CD14-positive monocyte (primary cell): ENCODE measurements at regions not wholly inside any gene's neighbourhood (a gene's known extent, or its start where the extent isn't known, plus 50 kb on each side); places are given as distances from the start of the nearest gene placed in this dataset.

ENCODE experiments used
- DNase-seq, 3 donors: peaks; one replicate each; pipeline ENCODE4 v3.0.0-alpha.2; 2011 to 2022
- H2AFZ ChIP-seq: 2 replicates; pipeline ENCODE4 v1.6.0; 2012; ENCODE audit warnings: mild to moderate bottlenecking, low read depth, low read length, inconsistent platforms; ENCODE audit not compliant: insufficient read depth, poor library complexity, severe bottlenecking
- H3K27ac ChIP-seq, 2 donors: 1 replicate in 1 of 2; 2 replicates in 1 of 2; pipeline ENCODE4 v1.5.1; 2012 to 2013; ENCODE audit warnings: low read length in 2 of 2, control low read depth in 1 of 2, inconsistent platforms in 1 of 2, low read depth in 1 of 2, mild to moderate bottlenecking in 1 of 2
- H3K27me3 ChIP-seq, 2 donors: one replicate each; pipeline versions ENCODE4 v1.6.0 to v1.6.1; 2011 to 2013; ENCODE audit warnings: low read length in 2 of 2; ENCODE audit not compliant: control insufficient read depth in 2 of 2, insufficient read depth in 2 of 2
- H3K36me3 ChIP-seq, 2 donors: replicated peaks in 1 of 2; 1 replicate in 1 of 2; 2 replicates in 1 of 2; pipeline versions ENCODE4 v1.5.1 to v1.6.1; 2012 to 2013; ENCODE audit warnings: low read length in 2 of 2, control low read depth in 1 of 2, inconsistent platforms in 1 of 2, mild to moderate bottlenecking in 1 of 2; ENCODE audit not compliant: insufficient read depth in 2 of 2, control insufficient read depth in 1 of 2
- H3K4me1 ChIP-seq, 2 donors: 1 replicate in 1 of 2; 2 replicates in 1 of 2; pipeline versions ENCODE4 v1.5.1 to v1.6.1; 2012 to 2013; ENCODE audit warnings: low read length in 2 of 2, control low read depth in 1 of 2, inconsistent platforms in 1 of 2, mild to moderate bottlenecking in 1 of 2, moderate library complexity in 1 of 2; ENCODE audit not compliant: insufficient read depth in 2 of 2, control insufficient read depth in 1 of 2
- H3K4me2 ChIP-seq: replicated peaks from 2 replicates; pipeline ENCODE3; 2012; ENCODE audit warnings: low read length, moderate library complexity, mild to moderate bottlenecking; ENCODE audit not compliant: poor library complexity, severe bottlenecking; ENCODE audit errors: extremely low read depth
- H3K4me3 ChIP-seq, 3 experiments: fragments of 200-600 bp in 1 of 3; sonication (generic) in 1 of 3; replicated peaks in 1 of 3; 1 replicate in 2 of 3; 2 replicates in 1 of 3; pipeline ENCODE4 v1.5.1; 2011 to 2013; ENCODE audit warnings: low read length in 3 of 3, mild to moderate bottlenecking in 3 of 3, control low read depth in 2 of 3, low read depth in 2 of 3, inconsistent platforms in 1 of 3, moderate library complexity in 1 of 3
- H3K79me2 ChIP-seq: 2 replicates; pipeline ENCODE4 v1.6.0; 2012; ENCODE audit warnings: mild to moderate bottlenecking, control low read depth, inconsistent platforms, low read length, moderate library complexity; ENCODE audit not compliant: insufficient read depth
- H3K9ac ChIP-seq: 2 replicates; pipeline ENCODE4 v1.6.0; 2017; ENCODE audit warnings: low read length, mild to moderate bottlenecking; ENCODE audit not compliant: insufficient read depth, poor library complexity, severe bottlenecking
- H3K9me3 ChIP-seq, 2 donors: replicated peaks in 1 of 2; 1 replicate in 1 of 2; 2 replicates in 1 of 2; pipeline versions ENCODE4 v1.5.1 to v1.6.1; 2012 to 2013; ENCODE audit warnings: low read length in 2 of 2, control low read depth in 1 of 2; ENCODE audit not compliant: control insufficient read depth in 1 of 2, insufficient read depth in 1 of 2
- H4K20me1 ChIP-seq: 2 replicates; pipeline ENCODE4 v1.6.0; 2012; ENCODE audit warnings: mild to moderate bottlenecking, low read length, control low read depth, moderate library complexity; ENCODE audit not compliant: insufficient read depth
- H3K27ac Mint-ChIP-seq, 7 donors: one replicate each; pipeline ENCODE4 v1.8.0; 2020; ENCODE audit warnings: mild to moderate bottlenecking in 7 of 7, mixed read lengths in 7 of 7, moderate library complexity in 6 of 7, inconsistent platforms in 2 of 7
- H3K27me3 Mint-ChIP-seq, 3 donors: one replicate each; pipeline ENCODE4 v1.8.0; 2021 to 2022; ENCODE audit warnings: low read depth in 3 of 3, mild to moderate bottlenecking in 3 of 3, mixed read lengths in 3 of 3, moderate library complexity in 3 of 3, inconsistent platforms in 1 of 3
- H3K36me3 Mint-ChIP-seq, 2 donors: one replicate each; pipeline ENCODE4 v1.8.0; 2020; ENCODE audit warnings: mixed read lengths in 2 of 2, inconsistent platforms in 1 of 2, mild to moderate bottlenecking in 1 of 2
- H3K4me1 Mint-ChIP-seq: one replicate; pipeline ENCODE4 v1.8.0; 2020; ENCODE audit warnings: mild to moderate bottlenecking, mixed read lengths
- H3K4me3 Mint-ChIP-seq, 2 donors: one replicate each; pipeline ENCODE4 v1.8.0; 2020; ENCODE audit warnings: mild to moderate bottlenecking in 2 of 2, mixed read lengths in 2 of 2, moderate library complexity in 1 of 2
- H3K9me3 Mint-ChIP-seq, 7 donors: one replicate each; pipeline ENCODE4 v1.8.0; 2020 to 2022; ENCODE audit warnings: mixed read lengths in 7 of 7, mild to moderate bottlenecking in 6 of 7, moderate library complexity in 6 of 7, inconsistent platforms in 2 of 7
- WGBS: methylation state at CpG from one replicate; pipeline ENCODE4 v1.1.5; 2013; ENCODE audit warnings: missing lambda C conversion rate; ENCODE audit not compliant: insufficient coverage; 5-methylcytosine and 5-hydroxymethylcytosine counted together
- intact Hi-C, 2 donors: fragments of 100-400 bp; cut with micrococcal nuclease; formaldehyde crosslinking; loops; one replicate each; pipeline versions ENCODE4 v1.15.0 to v1.15.1; 2023
- TF ChIP-seq, protein P1 (sequence below): fragments of 200-600 bp; IDR thresholded peaks from one replicate; pipeline ENCODE4 v1.8.0; 2022; ENCODE audit warnings: antibody characterized with exemption, mild to moderate bottlenecking

DNA sequence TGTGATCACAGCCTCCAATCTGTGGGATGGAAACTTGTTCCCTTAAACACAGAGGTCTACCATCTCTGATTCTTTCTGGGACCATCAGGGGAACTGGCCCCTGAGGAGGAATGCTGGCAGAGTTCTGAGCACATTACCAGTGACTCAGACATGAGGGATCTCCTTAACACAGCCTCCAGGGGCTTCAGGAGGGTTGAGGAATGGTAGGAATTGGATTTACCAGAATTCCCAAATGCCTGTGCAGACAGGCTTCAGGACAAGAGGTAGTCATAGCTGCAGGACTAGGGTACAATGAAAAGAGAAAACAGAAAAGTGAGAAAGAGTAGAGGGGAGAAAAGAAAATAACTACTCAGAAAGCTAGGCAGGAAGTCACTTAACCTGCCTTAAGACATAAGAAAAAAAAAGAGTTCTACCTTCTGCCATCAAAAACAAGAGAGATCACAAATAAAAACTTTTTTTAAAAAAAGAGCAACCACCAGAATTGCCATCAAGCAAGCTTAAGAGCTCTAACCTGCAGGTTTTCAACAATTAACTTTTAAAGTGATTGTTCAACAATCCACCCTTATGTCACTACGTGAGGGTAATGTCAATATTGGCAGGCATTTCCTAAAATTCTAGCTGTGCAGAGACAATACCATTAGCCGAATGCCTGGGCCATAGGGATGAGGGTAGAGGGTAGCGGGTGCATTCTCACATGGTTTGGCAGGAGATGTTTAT is 524.4 kb downstream of the BCL11A start:
- Histone ChIP-seq H3K27ac (no peak overlapping the region), H4K20me1 (no peaks in the 10 kb centered on the region), H3K4me2 (no peak overlapping the region), H3K9ac (no peak overlapping the region), H3K9me3 (peaks cover 0 to 4% of the 10 kb centered on the region in 2 donors), H2AFZ (no peak overlapping the region), H3K27me3 (no peaks in the 10 kb centered on the region), H3K79me2 (no peaks in the 10 kb centered on the region), H3K36me3 (no peaks in the 10 kb centered on the region), H3K4me3 (no peak overlapping the region), H3K4me1 (peaks cover 0 to 2% of the 10 kb centered on the region in 2 donors)
- Mint-ChIP-seq H3K36me3 (no peaks in the 10 kb centered on the region), H3K27me3 (peaks cover 0 to 1% (median 0%) of the 10 kb centered on the region in 3 donors), H3K9me3 (peaks cover 6 to 24% (median 12%) of the 10 kb centered on the region in 7 donors), H3K27ac (no peak overlapping the region), H3K4me1 (peaks cover 4% of the 10 kb centered on the region), H3K4me3 (no peak overlapping the region)
- intact Hi-C loops: no loop called here
- TF ChIP-seq, protein P1, sequence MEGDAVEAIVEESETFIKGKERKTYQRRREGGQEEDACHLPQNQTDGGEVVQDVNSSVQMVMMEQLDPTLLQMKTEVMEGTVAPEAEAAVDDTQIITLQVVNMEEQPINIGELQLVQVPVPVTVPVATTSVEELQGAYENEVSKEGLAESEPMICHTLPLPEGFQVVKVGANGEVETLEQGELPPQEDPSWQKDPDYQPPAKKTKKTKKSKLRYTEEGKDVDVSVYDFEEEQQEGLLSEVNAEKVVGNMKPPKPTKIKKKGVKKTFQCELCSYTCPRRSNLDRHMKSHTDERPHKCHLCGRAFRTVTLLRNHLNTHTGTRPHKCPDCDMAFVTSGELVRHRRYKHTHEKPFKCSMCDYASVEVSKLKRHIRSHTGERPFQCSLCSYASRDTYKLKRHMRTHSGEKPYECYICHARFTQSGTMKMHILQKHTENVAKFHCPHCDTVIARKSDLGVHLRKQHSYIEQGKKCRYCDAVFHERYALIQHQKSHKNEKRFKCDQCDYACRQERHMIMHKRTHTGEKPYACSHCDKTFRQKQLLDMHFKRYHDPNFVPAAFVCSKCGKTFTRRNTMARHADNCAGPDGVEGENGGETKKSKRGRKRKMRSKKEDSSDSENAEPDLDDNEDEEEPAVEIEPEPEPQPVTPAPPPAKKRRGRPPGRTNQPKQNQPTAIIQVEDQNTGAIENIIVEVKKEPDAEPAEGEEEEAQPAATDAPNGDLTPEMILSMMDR: no peak
- 100% methylated on average over 1 of the region's 3 CpGs for whole genome bisulfite sequencing
- no peak for DNase-seq

- H3K4me3 Mint-ChIP-seq: no peak overlapping the region
Measured at GRCh38 chr2:60025496-60025895, 528.0 kb downstream of the BCL11A start.

More at GRCh38 chr2:60025496-60025895, 528.0 kb downstream of the BCL11A start:
- DNase-seq: no peak
- peaks cover 0 to 3% (median 0%) of the 10 kb centered on the region in 3 donors for H3K27me3 Mint-ChIP-seq
- TF ChIP-seq, protein P1: no peak
- WGBS: no CpG with 5 or more reads among the region's 2 CpGs
- no peaks in the 10 kb centered on the region for H3K27me3 ChIP-seq
- no peak overlapping the region for H3K4me3 ChIP-seq
- intact Hi-C loops: no loop called here
- peaks cover 0 to 7% (median 0%) of the 10 kb centered on the region in 7 donors for H3K9me3 Mint-ChIP-seq
- peaks cover 0 to 3% of the 10 kb centered on the region in 2 donors for H3K9me3 ChIP-seq
- no peak overlapping the region for H3K27ac ChIP-seq
- no peak overlapping the region for H3K4me2 ChIP-seq
- H3K4me1 Mint-ChIP-seq: peaks cover 12% of the 10 kb centered on the region
- H3K4me1 ChIP-seq: peaks cover 0 to 3% of the 10 kb centered on the region in 2 donors
- H3K27ac Mint-ChIP-seq: no peak overlapping the region
- no peaks in the 10 kb centered on the region for H3K36me3 ChIP-seq
- no peaks in the 10 kb centered on the region for H4K20me1 ChIP-seq
- H3K36me3 Mint-ChIP-seq: no peaks in the 10 kb centered on the region
- H3K9ac ChIP-seq: no peak overlapping the region
- no peaks in the 10 kb centered on the region for H3K79me2 ChIP-seq
- no peak overlapping the region for H2AFZ ChIP-seq
